ENCODE measurements at regions not wholly inside any gene's neighbourhood (a gene's known extent, or its start where the extent isn't known, plus 50 kb on each side); places are given as distances from the start of the nearest gene placed in this dataset.

DNA sequence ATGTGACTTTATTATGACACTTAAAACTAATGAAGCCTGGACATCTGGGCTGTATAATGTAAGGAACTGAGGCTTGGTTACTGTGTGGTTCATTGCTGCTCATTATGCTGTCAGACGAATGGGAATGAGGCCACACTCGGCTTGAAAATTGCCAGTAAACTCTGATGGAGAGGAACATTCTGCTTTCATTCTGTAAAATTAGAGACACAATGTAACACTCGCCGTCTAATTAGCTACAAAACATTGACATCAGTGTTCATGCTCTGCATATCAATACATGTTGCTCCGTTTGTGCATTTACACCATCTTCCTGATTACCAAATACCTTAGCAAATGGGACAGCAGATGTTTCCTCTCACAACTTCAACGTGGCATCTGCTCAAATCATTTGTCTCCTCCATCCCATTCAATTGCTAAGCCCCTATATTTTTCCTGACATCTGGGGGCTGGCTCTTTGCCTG is 133.0 kb downstream of the SLC28A3 start:
- DNase-seq (ENCODE audit: low read depth, low spot score): no peak
- Histone ChIP-seq H3K36me3 (ENCODE audit: insufficient read depth, insufficient read length, low read length) (no peaks in the 10 kb centered on the region), H3K9me3 (ENCODE audit: insufficient read depth, low read length) (no peaks in the 10 kb centered on the region), H3K4me3 (ENCODE audit: insufficient read length, low read depth) (no peak overlapping the region), H3K27me3 (ENCODE audit: insufficient read depth, insufficient read length) (no peaks in the 10 kb centered on the region), H3K9ac (ENCODE audit: insufficient read length, low read depth) (no peak overlapping the region), H3K4me1 (ENCODE audit: insufficient read depth, insufficient read length) (no peaks in the 10 kb centered on the region)
- TF ChIP-seq SUZ12 (IDR thresholded peaks at IDR 0.05; ENCODE audit: extremely low read depth, insufficient read depth, insufficient read length): no peak
- no peak for TF ChIP-seq ZNF274 (IDR thresholded peaks at IDR 0.05; ENCODE audit: low read depth, low read length)
- no peak for TF ChIP-seq YY1 (IDR thresholded peaks at IDR 0.05; ENCODE audit: insufficient read depth, insufficient read length)

DNA sequence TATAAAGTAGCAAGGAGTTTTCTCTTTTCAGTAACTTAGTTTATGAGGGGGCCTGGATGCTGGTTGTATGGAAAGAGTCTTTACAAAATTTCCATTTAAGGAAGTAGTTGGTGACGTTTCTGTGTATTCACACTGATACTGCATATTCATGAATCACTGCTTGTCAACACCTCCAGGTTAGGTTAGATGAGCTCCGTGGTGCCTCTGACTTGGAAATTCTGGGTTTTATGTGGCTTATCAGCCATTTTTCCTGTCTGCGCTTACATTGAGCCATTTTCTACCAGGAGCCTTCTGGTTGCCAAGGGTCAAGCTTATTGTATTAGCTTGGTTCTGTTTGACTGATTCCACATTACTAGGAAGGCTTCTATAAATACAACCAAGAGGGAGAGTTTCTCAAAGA is 128.3 kb downstream of the SLC28A3 start:
- Histone ChIP-seq H3K4me3 (ENCODE audit: insufficient read length, low read depth) (no peak overlapping the region), H3K9me3 (ENCODE audit: insufficient read depth, low read length) (no peaks in the 10 kb centered on the region), H3K4me1 (ENCODE audit: insufficient read depth, insufficient read length) (no peaks in the 10 kb centered on the region), H3K27me3 (ENCODE audit: insufficient read depth, insufficient read length) (no peaks in the 10 kb centered on the region), H3K9ac (ENCODE audit: insufficient read length, low read depth) (no peak overlapping the region), H3K36me3 (ENCODE audit: insufficient read depth, insufficient read length, low read length) (no peaks in the 10 kb centered on the region)
- no peak for TF ChIP-seq ZNF274 (IDR thresholded peaks at IDR 0.05; ENCODE audit: low read depth, low read length)
- TF ChIP-seq SUZ12 (IDR thresholded peaks at IDR 0.05; ENCODE audit: extremely low read depth, insufficient read depth, insufficient read length): no peak
- no peak for TF ChIP-seq YY1 (IDR thresholded peaks at IDR 0.05; ENCODE audit: insufficient read depth, insufficient read length)
- no peak for DNase-seq (ENCODE audit: low read depth, low spot score)

DNA sequence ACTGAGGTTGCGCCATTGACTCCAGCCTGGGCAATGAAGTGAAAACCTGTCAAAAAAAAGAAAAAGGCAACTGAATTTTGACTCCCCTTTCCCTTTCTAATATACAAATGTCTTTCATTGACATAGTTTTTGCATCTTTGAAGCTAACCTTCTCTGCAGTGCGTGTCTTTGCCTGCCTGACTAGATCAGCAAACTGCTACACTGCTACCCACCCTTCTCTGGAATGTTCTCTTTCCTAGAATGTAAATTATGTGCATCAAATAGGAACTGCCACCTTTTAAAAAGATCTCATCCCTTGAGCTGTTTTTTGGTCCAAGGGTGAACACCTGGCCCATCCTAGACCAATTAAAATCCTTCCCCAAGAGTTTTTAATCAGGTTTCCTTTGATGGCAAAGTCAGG is 127.6 kb downstream of the SLC28A3 start:
- H3K36me3 ChIP-seq (ENCODE audit: insufficient read depth, insufficient read length, low read length): no peaks in the 10 kb centered on the region
- H3K9ac ChIP-seq (ENCODE audit: insufficient read length, low read depth): no peak overlapping the region
- DNase-seq (ENCODE audit: low read depth, low spot score): no peak
- H3K4me3 ChIP-seq (ENCODE audit: insufficient read length, low read depth): no peak overlapping the region
- H3K27me3 ChIP-seq (ENCODE audit: insufficient read depth, insufficient read length): no peaks in the 10 kb centered on the region
- H3K9me3 ChIP-seq (ENCODE audit: insufficient read depth, low read length): no peaks in the 10 kb centered on the region
- TF ChIP-seq SUZ12 (IDR thresholded peaks at IDR 0.05; ENCODE audit: extremely low read depth, insufficient read depth, insufficient read length) (no peak), ZNF274 (IDR thresholded peaks at IDR 0.05; ENCODE audit: low read depth, low read length) (no peak), YY1 (IDR thresholded peaks at IDR 0.05; ENCODE audit: insufficient read depth, insufficient read length) (no peak)
- no peaks in the 10 kb centered on the region for H3K4me1 ChIP-seq (ENCODE audit: insufficient read depth, insufficient read length)

DNA sequence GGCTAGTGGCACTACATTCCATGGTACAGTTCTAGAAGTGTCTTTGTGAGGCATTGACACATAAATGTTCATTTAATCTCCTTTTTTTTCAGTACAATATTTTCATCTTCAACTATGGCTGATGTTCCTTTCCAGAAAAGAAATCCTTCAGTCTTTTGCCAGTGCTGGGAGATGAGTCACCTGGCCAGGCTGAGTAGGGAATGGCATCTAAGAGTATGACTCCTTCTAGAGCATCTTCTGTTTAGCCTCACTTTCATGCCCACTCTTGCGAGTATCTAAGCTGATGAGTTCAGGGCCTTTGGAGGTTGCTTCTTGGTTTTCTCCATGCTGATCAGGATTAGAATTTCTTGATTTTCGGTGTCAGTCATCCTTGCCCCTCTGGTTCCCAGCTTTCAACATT is 124.4 kb downstream of the SLC28A3 start:
- no peak for DNase-seq (ENCODE audit: low read depth, low spot score)
- Histone ChIP-seq H3K27me3 (ENCODE audit: insufficient read depth, insufficient read length) (no peaks in the 10 kb centered on the region), H3K9ac (ENCODE audit: insufficient read length, low read depth) (no peak overlapping the region), H3K4me1 (ENCODE audit: insufficient read depth, insufficient read length) (no peaks in the 10 kb centered on the region), H3K36me3 (ENCODE audit: insufficient read depth, insufficient read length, low read length) (no peaks in the 10 kb centered on the region), H3K9me3 (ENCODE audit: insufficient read depth, low read length) (no peaks in the 10 kb centered on the region), H3K4me3 (ENCODE audit: insufficient read length, low read depth) (no peak overlapping the region)
- no peak for TF ChIP-seq ZNF274 (IDR thresholded peaks at IDR 0.05; ENCODE audit: low read depth, low read length)
- TF ChIP-seq YY1 (IDR thresholded peaks at IDR 0.05; ENCODE audit: insufficient read depth, insufficient read length): no peak
- no peak for TF ChIP-seq SUZ12 (IDR thresholded peaks at IDR 0.05; ENCODE audit: extremely low read depth, insufficient read depth, insufficient read length)

DNA sequence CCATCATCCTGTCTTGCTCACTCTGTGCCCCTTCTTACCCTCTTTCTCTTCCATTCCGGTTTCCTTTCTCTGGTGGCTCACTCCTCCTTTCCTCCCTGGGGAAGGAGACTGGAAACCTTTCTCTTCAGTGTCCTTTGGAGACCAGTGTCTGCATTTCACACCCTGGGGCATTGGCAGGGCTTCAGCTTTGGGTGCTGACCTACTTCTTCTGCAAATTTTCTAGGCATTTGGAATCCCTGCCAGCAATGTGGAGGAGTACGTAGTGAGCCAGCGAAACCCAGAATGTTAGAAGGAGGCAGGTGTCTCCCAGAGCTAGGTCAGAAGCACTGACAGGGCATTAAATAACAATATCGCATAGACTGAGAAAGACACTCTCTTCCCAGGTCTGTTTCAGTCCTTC is 122.2 kb downstream of the SLC28A3 start:
- TF ChIP-seq SUZ12 (IDR thresholded peaks at IDR 0.05; ENCODE audit: extremely low read depth, insufficient read depth, insufficient read length) (no peak), YY1 (IDR thresholded peaks at IDR 0.05; ENCODE audit: insufficient read depth, insufficient read length) (no peak), ZNF274 (IDR thresholded peaks at IDR 0.05; ENCODE audit: low read depth, low read length) (no peak)
- no peak for DNase-seq (ENCODE audit: low read depth, low spot score)
- no peaks in the 10 kb centered on the region for H3K36me3 ChIP-seq (ENCODE audit: insufficient read depth, insufficient read length, low read length)
- no peak overlapping the region for H3K4me3 ChIP-seq (ENCODE audit: insufficient read length, low read depth)
- no peak overlapping the region for H3K9ac ChIP-seq (ENCODE audit: insufficient read length, low read depth)
- no peaks in the 10 kb centered on the region for H3K27me3 ChIP-seq (ENCODE audit: insufficient read depth, insufficient read length)
- peaks cover 8% of the 10 kb centered on the region; the same call in 1 of the 2 replicates for H3K9me3 ChIP-seq (ENCODE audit: insufficient read depth, low read length)
- H3K4me1 ChIP-seq (ENCODE audit: insufficient read depth, insufficient read length): no peaks in the 10 kb centered on the region

DNA sequence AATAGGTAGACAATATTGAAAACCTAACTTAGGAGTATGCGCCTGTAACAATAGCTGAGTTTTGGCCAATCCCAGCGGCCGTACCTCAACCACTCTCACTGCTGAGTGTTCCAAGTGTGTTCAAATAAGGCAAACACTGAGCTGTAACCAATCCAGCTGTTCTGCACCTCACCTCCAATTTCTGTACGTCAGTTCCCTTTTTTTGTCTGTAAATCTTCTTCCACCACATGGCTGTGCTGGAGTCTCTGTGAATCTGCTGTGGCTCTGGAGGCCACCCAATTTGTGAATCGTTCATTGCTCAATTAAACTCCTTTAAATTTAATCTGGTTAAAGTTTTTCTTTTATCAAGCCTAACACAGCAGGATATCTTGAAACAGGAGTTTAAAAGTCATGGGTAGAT is 116.3 kb downstream of the SLC28A3 start:
- Histone ChIP-seq H3K27me3 (ENCODE audit: insufficient read depth, insufficient read length) (no peaks in the 10 kb centered on the region), H3K9me3 (ENCODE audit: insufficient read depth, low read length) (peaks cover 8% of the 10 kb centered on the region; the same call in 1 of the 2 replicates), H3K36me3 (ENCODE audit: insufficient read depth, insufficient read length, low read length) (no peaks in the 10 kb centered on the region), H3K4me1 (ENCODE audit: insufficient read depth, insufficient read length) (peaks cover 5% of the 10 kb centered on the region), H3K4me3 (ENCODE audit: insufficient read length, low read depth) (no peak overlapping the region), H3K9ac (ENCODE audit: insufficient read length, low read depth) (no peak overlapping the region)
- no peak for TF ChIP-seq ZNF274 (IDR thresholded peaks at IDR 0.05; ENCODE audit: low read depth, low read length)
- TF ChIP-seq SUZ12 (IDR thresholded peaks at IDR 0.05; ENCODE audit: extremely low read depth, insufficient read depth, insufficient read length): no peak
- TF ChIP-seq YY1 (IDR thresholded peaks at IDR 0.05; ENCODE audit: insufficient read depth, insufficient read length): no peak
- no peak for DNase-seq (ENCODE audit: low read depth, low spot score)
